Spleen (tissue), 7 donors: ENCODE measurements at regions not wholly inside any gene's neighbourhood (a gene's known extent, or its start where the extent isn't known, plus 50 kb on each side); places are given as distances from the start of the nearest gene placed in this dataset.

Source experiments
- POLR2A ChIP-seq, 3 donors: fragments of 450-650 bp; IDR thresholded peaks; one replicate each; pipeline ENCODE4 v1.5.1; 2017; ENCODE audit warnings: antibody characterized with exemption in 3 of 3, mild to moderate bottlenecking in 1 of 3
- POLR2AphosphoS5 ChIP-seq, 3 donors: sonication (generic); formaldehyde crosslinking; IDR thresholded peaks; one replicate each; pipeline ENCODE4 v1.5.1; 2017; ENCODE audit warnings: antibody characterized with exemption in 3 of 3
- TF ChIP-seq, protein P1 (sequence below), 11 experiments: fragments of 200-600 bp in 7 of 11; fragments of 450-650 bp in 4 of 11; sonication (generic) in 4 of 11; IDR thresholded peaks in 8 of 11; conservative IDR thresholded peaks in 3 of 11; 1 replicate in 7 of 11; 2 replicates in 4 of 11; pipeline versions ENCODE4 v1.4.0 to v1.8.0; 2016 to 2021; ENCODE audit warnings: antibody characterized with exemption in 11 of 11, inconsistent platforms in 4 of 11, mild to moderate bottlenecking in 1 of 11
- donor health status: DM: no; HTN: no; CAD: no; lungs with moderate emphysema.
- donor health status: DM: no; HTN: no; CAD: no.
- donor health status: DM: no; HTN: no; CAD: no.

DNA sequence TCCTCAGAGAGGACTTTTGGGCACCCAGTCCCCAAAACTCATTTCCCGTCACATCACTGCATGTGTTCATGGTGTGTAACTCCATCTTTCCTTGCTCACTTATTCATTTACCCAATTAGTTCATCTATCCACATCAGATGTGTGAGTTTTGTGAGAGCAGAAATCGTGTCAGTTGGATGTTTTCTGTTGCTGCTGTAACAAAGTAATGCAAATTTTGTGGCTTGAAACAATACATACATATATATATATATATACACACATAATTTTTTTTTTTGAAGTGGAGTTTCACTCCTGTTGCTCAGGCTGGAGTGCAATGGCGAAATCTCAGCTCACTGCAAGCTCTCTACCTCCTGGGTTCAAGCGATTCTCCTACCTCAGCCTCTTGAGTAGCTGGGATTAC lies 70.5 kb upstream of the BOD1 start:
- no peak for TF ChIP-seq POLR2AphosphoS5 (IDR thresholded peaks at IDR 0.05)
- TF ChIP-seq, protein P1, sequence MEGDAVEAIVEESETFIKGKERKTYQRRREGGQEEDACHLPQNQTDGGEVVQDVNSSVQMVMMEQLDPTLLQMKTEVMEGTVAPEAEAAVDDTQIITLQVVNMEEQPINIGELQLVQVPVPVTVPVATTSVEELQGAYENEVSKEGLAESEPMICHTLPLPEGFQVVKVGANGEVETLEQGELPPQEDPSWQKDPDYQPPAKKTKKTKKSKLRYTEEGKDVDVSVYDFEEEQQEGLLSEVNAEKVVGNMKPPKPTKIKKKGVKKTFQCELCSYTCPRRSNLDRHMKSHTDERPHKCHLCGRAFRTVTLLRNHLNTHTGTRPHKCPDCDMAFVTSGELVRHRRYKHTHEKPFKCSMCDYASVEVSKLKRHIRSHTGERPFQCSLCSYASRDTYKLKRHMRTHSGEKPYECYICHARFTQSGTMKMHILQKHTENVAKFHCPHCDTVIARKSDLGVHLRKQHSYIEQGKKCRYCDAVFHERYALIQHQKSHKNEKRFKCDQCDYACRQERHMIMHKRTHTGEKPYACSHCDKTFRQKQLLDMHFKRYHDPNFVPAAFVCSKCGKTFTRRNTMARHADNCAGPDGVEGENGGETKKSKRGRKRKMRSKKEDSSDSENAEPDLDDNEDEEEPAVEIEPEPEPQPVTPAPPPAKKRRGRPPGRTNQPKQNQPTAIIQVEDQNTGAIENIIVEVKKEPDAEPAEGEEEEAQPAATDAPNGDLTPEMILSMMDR (IDR thresholded peaks at IDR 0.05 in 8 of 11, conservative IDR thresholded peaks at IDR 0.05 in 3 of 11), result no peak
- no peak for TF ChIP-seq POLR2A (IDR thresholded peaks at IDR 0.05)
